ENCODE measurements at regions not wholly inside any gene's neighbourhood (a gene's known extent, or its start where the extent isn't known, plus 50 kb on each side); places are given as distances from the start of the nearest gene placed in this dataset.

GRCh38 chr4:75118739-75119138, 185.8 kb downstream of the PARM1 start:
- TF ChIP-seq FOXP2 (optimal IDR thresholded peaks at IDR 0.05; ENCODE audit: borderline replicate concordance, extremely low read depth, extremely low read length, insufficient read depth) (no peak), TAF1 (IDR thresholded peaks at IDR 0.05; ENCODE audit: borderline replicate concordance, insufficient read depth, low read length) (no peak), SIN3A (IDR thresholded peaks at IDR 0.05; ENCODE audit: borderline replicate concordance, insufficient read depth, low read length) (no peak), REST (IDR thresholded peaks at IDR 0.05; ENCODE audit: insufficient read depth in 1 of 2, low read depth in 2 of 2, low read length in 2 of 2) (no peak), POLR2AphosphoS5 (IDR thresholded peaks at IDR 0.05; ENCODE audit: low read depth, low read length) (no peak)

- TF ChIP-seq SIN3A (IDR thresholded peaks at IDR 0.05; ENCODE audit: borderline replicate concordance, insufficient read depth, low read length) = no peak
- no peak for TF ChIP-seq FOXP2 (optimal IDR thresholded peaks at IDR 0.05; ENCODE audit: borderline replicate concordance, extremely low read depth, extremely low read length, insufficient read depth)
- no peak for TF ChIP-seq TAF1 (IDR thresholded peaks at IDR 0.05; ENCODE audit: borderline replicate concordance, insufficient read depth, low read length)
- TF ChIP-seq REST (IDR thresholded peaks at IDR 0.05; ENCODE audit: insufficient read depth in 1 of 2, low read depth in 2 of 2, low read length in 2 of 2) = no peak
- no peak for TF ChIP-seq POLR2AphosphoS5 (IDR thresholded peaks at IDR 0.05; ENCODE audit: low read depth, low read length)
Measured at GRCh38 chr4:75110061-75110460, 177.1 kb downstream of the PARM1 start.

GRCh38 chr4:75107755-75108612, 175.1 kb downstream of the PARM1 start:
- TF ChIP-seq TAF1 (IDR thresholded peaks at IDR 0.05; ENCODE audit: borderline replicate concordance, insufficient read depth, low read length) (no peak), POLR2AphosphoS5 (IDR thresholded peaks at IDR 0.05; ENCODE audit: low read depth, low read length) (no peak), FOXP2 (optimal IDR thresholded peaks at IDR 0.05; ENCODE audit: borderline replicate concordance, extremely low read depth, extremely low read length, insufficient read depth) (no peak), REST (IDR thresholded peaks at IDR 0.05; ENCODE audit: insufficient read depth in 1 of 2, low read depth in 2 of 2, low read length in 2 of 2) (no peak), SIN3A (IDR thresholded peaks at IDR 0.05; ENCODE audit: borderline replicate concordance, insufficient read depth, low read length) (no peak)

GRCh38 chr4:75102787-75103085, 169.8 kb downstream of the PARM1 start:
- TF ChIP-seq SIN3A (IDR thresholded peaks at IDR 0.05; ENCODE audit: borderline replicate concordance, insufficient read depth, low read length) (no peak), POLR2AphosphoS5 (IDR thresholded peaks at IDR 0.05; ENCODE audit: low read depth, low read length) (no peak), REST (IDR thresholded peaks at IDR 0.05; ENCODE audit: insufficient read depth in 1 of 2, low read depth in 2 of 2, low read length in 2 of 2) (no peak), FOXP2 (optimal IDR thresholded peaks at IDR 0.05; ENCODE audit: borderline replicate concordance, extremely low read depth, extremely low read length, insufficient read depth) (no peak)

Measured in PFSK-1 (cell line).